GM21360 (cell line): ENCODE measurements at regions not wholly inside any gene's neighbourhood (a gene's known extent, or its start where the extent isn't known, plus 50 kb on each side); places are given as distances from the start of the nearest gene placed in this dataset.

Experiments
- ATAC-seq: cut with Tn5 transposase; IDR thresholded peaks from one replicate; pipeline ENCODE4 v1.9.1; 2021; ENCODE audit warnings: mild to moderate bottlenecking, moderate library complexity; ENCODE audit not compliant: unreplicated experiment

- no peak for ATAC-seq
Observed at GRCh38 chrX:4935401-4935800, 1222.0 kb upstream of the PRKX start.

- no peak for ATAC-seq
Observed at GRCh38 chrX:4932790-4933189, 1219.3 kb upstream of the PRKX start.

GRCh38 chrX:4930426-4930825 is 1217.0 kb upstream of the PRKX start:
- ATAC-seq: no peak

- no peak for ATAC-seq
Observed at GRCh38 chrX:4925911-4926310, 1212.5 kb upstream of the PRKX start.

- ATAC-seq: no peak
Observed at GRCh38 chrX:4909348-4909747, 1195.9 kb upstream of the PRKX start.

- ATAC-seq: no peak
Observed at GRCh38 chrX:4905576-4905975, 1192.1 kb upstream of the PRKX start.

- no peak for ATAC-seq
Observed at GRCh38 chrX:4881277-4881676, 1167.8 kb upstream of the PRKX start.

- no peak for ATAC-seq
Observed at GRCh38 chrX:4878640-4879039, 1165.2 kb upstream of the PRKX start.

- no peak for ATAC-seq
Observed at GRCh38 chrX:4876268-4876667, 1162.8 kb upstream of the PRKX start.

GRCh38 chrX:4851534-4851933 is 1138.1 kb upstream of the PRKX start:
- no peak for ATAC-seq

- no peak for ATAC-seq
Observed at GRCh38 chrX:4850312-4850711, 1136.9 kb upstream of the PRKX start.

GRCh38 chrX:4844376-4844775 is 1130.9 kb upstream of the PRKX start:
- no peak for ATAC-seq

GRCh38 chrX:4841216-4841745 is 1127.8 kb upstream of the PRKX start:
- no peak for ATAC-seq

- no peak for ATAC-seq
Observed at GRCh38 chrX:4831574-4831973, 1118.1 kb upstream of the PRKX start.

- ATAC-seq: no peak
Observed at GRCh38 chrX:4830880-4831557, 1117.6 kb upstream of the PRKX start.

- no peak for ATAC-seq
Observed at GRCh38 chrX:4825550-4825949, 1112.1 kb upstream of the PRKX start.

GRCh38 chrX:4809571-4809970 is 1096.1 kb upstream of the PRKX start:
- no peak for ATAC-seq

- ATAC-seq: no peak
Observed at GRCh38 chrX:4805502-4805901, 1092.1 kb upstream of the PRKX start.

GRCh38 chrX:4800756-4801155 is 1087.3 kb upstream of the PRKX start:
- ATAC-seq: no peak

GRCh38 chrX:4787971-4788370 is 1074.5 kb upstream of the PRKX start:
- ATAC-seq: no peak

GRCh38 chrX:4764888-4765287 is 1051.4 kb upstream of the PRKX start:
- no peak for ATAC-seq

GRCh38 chrX:4762196-4762595 is 1048.7 kb upstream of the PRKX start:
- no peak for ATAC-seq
